GM18519 (cell line): ENCODE measurements at regions not wholly inside any gene's neighbourhood (a gene's known extent, or its start where the extent isn't known, plus 50 kb on each side); places are given as distances from the start of the nearest gene placed in this dataset.

Experiments used
- ATAC-seq: cut with Tn5 transposase; IDR thresholded peaks from one replicate; pipeline ENCODE4 v1.9.1; 2021; ENCODE audit warnings: mild to moderate bottlenecking, moderate library complexity; ENCODE audit not compliant: unreplicated experiment, low FRiP score

DNA sequence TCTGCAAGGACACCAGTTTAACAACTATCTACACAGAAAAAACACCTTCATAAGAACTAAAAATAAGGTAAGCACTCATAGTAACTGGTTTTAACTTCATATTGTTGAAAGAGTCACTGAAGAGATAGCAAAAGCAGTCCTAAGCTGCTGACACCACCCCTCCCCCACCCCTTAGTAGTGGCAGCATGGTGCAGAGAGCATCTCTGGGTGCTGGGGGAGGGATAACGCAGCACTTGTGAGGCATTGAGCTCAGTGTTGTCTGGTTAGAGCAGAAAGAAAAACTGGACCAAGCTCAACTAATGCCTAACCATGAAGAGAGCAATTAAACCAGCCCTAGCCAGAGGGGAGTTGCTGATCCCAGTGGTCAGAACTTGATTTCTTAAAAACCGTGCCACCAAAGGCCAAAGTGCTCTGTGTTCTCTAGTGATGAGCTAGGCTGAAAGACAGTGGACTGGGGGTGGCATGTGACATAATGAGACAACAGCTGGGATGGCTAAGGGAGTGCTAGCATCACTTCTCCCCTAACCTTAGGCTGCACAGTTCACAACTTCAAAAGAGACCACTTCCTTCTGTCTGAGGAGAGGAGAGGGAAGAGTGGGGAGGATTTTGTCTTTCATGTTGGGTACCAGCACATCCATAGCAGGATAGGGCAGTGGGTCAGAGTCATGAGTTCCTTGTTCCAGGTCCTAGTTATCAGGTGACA lies 669.3 kb downstream of the PDHA2 start:
- no peak for ATAC-seq

- no peak for ATAC-seq
Observed at GRCh38 chr4:96519291-96519690, 679.4 kb downstream of the PDHA2 start.

DNA sequence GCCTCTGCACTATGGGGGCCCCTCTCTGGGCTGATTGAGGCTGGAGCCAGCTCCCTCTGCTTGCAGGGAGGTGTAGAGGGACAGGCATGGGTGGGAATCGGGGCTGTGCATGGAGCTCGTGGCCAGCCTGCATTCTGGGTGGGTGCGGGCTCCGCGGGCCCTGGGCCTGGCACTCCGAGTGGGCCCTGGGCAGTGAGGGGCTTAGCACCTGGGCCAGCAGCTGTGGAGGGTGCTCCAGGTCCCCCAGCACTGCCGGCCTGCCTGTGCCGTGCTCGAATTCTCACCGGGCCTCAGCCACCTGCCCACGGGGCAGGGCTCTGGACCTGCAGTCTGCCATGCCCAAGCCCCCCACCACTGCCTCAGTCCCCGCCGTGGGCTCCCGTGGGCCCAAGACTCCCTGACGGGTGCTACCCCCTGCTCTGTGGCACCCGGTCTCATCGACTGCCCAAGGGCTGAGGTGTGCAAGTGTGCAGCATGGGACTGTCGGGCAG lies 681.2 kb downstream of the PDHA2 start:
- ATAC-seq: no peak

DNA sequence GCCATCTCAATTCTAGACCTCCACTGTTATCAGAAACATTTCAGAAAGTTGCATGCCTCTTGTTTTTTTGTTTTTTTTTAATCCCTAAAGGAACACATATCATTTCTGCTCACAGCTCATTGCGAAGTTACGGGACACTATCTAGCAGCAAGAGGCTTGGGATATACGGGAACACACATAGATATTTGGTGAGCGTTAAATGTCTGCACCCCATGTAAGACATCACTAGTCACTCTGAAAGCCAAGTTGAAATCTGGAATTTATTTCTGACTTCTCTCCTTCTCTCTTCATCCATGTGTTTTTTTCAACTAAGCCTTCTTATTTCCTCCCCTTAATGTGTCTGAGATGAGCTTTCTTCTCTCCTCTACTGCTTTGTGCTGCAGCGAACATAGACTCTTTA lies 683.7 kb downstream of the PDHA2 start:
- ATAC-seq: no peak

- ATAC-seq: no peak
Observed at GRCh38 chr4:96524311-96524875, 684.5 kb downstream of the PDHA2 start.

GRCh38 chr4:96525898-96526297 lies 686.0 kb downstream of the PDHA2 start:
- no peak for ATAC-seq

DNA sequence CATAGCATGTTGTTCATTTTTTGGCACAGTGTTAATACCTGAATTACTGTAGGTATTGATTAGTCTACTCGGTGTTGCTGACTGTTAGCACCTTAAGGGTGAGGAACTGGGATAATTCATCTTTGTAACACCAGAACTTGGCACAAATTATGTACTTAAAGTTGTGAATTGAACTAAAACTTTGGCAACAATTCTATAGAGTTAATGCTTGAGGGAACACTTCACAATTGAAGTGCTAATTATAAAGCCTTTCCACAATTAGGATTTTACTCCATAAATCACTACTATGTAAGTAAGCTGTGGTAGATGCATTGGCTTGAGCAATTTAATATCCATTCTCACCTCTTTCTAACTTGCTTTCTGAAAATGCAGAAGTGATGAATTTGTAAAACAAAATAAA lies 686.7 kb downstream of the PDHA2 start:
- ATAC-seq: no peak

DNA sequence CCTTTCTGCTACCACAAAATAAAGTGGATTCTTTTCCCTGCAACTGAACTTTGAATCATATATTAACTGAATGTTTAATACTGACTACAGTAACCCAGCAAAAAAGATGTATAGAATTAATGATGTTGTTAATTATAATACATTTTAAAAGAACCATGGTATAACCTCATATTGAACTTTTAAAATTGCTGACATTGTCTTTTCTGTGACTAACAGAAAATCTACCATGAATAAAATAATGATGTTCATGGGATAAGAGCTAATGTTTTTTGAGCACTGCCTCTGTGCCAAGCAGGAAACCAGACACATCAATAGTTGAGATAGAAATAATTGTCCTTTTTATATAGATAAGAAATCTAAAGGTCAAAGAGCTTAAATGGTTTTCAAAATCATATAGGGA lies 691.9 kb downstream of the PDHA2 start:
- ATAC-seq: no peak

DNA sequence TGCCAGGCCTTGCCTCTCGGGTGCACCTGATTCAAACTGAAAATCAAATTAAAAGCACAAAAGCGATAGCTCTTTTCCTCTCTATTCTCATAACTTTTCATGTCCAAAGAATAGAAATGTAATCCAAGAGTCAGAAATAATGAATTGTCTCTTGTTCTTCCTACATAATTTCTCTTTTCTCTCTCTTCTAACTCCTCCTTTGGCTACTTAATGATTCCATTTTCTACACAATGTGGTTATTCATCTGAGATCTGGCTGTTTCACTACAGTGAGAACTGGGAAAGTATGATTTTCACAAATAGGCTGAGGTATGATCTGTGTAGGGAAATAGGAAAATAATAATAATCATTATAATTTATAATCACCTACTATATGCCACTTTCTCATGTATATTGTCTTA lies 703.5 kb downstream of the PDHA2 start:
- ATAC-seq: no peak

- ATAC-seq: no peak
Observed at GRCh38 chr4:96558466-96558865, 718.6 kb downstream of the PDHA2 start.

DNA sequence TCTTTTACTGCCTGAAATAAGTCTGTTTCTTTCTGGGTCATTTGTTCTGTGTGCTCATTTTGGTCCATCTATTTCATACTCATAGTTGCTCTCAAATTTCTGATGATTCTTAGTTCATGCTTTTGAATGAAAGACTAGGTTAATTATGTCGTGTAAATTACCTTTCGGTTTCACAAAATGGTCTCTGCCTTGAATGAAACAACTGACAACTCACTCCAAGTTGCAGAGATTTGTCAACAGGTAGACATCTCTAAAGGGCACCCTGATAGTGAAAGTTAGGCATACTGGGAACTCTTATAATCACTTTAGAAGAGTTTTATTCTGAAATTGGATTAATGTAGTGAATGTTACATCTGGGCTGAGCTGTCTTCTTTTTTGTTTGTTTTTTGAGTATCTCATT lies 726.9 kb downstream of the PDHA2 start:
- ATAC-seq: no peak

DNA sequence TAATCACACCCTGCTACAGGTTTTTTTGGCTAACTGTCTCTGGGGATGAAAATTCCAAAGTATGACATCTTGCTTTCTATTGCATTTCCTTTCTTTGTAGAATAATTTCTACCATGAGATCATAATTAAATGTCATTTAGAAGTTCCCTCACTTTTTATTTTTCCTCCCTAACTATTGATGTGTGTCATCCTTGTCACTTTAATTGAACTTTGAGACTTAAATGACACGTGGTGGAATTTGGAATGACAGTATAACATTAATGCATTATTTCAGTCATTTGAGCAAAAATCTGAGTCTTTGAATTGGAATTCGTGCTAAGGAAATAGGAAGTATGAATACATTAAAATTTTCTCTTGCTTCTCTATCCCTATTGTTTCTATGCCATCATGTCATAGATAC lies 745.4 kb downstream of the PDHA2 start:
- ATAC-seq: no peak

- no peak for ATAC-seq
Observed at GRCh38 chr4:96593422-96593821, 753.5 kb downstream of the PDHA2 start.

DNA sequence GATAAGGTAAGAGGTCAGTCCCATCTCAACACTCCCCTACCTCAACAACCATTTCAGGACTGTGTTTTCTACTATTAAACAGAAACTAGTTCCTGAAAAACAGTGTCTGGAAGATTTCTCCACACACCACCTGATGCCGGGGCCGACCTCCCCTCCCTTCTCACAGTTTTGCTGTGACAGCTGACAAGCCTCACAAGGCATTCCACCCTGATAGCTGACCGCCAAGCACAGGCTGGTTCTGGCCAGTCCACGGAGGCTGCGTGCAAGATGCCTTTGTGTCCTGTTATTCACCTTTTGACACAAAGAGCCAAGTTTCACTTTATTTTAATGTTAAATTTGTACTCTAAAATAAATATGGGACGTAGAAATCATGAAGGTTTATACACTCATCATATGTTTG lies 758.6 kb downstream of the PDHA2 start:
- ATAC-seq: no peak

DNA sequence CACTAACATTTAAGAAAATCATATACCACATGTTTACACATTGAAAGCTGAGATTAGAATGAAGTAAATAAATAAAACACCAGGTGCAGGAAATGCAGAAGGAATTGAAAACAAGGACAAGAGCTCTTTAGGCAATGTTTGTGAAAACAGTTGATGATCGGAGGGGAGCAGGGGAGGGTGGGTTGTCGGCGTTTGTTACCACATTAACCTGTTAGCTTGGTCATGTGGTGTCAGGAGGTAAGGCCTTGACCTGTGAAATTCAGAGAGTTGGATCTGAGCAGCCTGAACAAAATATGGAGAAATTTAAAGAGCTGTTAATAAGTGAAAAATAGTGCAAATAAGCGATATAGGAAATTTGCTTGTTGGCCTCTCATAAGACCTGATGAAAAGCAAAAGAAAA lies 759.9 kb downstream of the PDHA2 start:
- ATAC-seq: no peak

DNA sequence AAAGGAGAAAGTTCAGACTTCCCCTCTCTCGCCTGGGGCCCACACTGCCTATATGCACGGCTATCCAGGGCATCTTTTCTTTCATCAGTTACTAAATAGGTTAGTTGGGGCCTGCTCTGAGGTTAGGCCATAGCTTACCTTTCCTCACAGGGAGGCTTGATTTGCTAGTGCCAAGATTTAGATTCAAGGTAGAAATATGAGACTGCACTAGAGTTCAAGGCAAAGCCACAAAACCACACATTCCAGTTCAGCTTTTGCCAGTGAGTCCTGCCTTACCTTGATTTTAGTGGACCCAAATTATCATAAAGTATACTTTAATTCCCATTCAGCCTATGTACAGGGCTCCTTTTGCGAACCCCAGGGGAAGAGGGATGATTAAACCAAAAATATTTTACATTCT lies 762.8 kb downstream of the PDHA2 start:
- ATAC-seq: no peak

DNA sequence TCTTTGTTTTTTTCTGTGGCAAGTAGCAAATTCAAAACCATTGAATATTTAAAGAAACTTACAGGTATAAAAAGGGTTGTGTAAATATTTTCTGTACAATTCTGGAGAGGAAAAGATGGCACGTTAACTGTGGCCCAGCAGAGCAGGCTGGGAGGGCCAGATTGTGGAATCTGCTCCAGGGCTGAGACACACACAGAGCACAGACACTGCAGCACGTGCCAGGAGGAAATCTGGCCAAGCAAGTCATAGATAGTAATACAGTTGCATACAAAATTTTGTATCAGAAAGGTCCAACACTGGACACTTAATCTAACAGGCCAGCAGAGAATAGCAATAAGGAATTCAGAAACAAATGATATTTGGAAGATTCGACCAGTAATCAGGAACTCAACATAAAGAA lies 763.7 kb downstream of the PDHA2 start:
- no peak for ATAC-seq

GRCh38 chr4:96606451-96606850 lies 766.6 kb downstream of the PDHA2 start:
- ATAC-seq: no peak

DNA sequence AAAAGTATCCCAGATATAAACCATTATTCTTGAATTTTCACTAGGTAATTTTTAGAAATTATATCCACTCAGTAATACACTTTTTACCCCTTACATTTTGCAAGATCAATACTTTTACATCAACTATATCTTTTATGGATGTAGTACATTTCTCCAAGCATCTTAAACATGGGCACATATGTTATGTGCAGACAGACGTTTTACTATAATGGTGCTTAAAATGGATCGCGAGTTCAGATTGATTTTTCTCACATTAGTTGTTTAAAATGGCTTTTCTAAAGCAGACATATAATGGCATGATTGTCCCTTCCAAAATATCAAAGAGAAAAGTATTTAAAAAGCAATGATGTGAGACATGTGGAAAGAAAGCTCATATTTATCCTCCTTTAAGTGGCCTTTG lies 786.1 kb downstream of the PDHA2 start:
- no peak for ATAC-seq

DNA sequence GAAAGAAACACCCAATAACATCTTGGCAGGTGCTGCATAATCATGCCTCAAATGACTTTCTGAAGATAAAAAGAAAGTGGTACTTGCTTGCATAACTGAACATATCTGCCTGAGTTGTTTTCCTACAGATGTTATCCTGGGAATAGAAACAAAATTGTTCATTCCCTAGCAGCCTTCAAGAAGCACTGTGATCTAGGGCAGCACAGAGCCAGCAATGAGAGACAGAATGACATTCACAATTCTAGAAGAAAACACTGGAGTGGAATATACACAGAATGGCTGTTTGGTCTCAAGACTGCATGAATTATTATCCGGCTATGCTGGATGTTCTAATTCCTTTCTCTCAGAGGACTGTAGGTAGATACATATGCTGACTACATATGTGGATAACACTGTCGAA lies 790.9 kb downstream of the PDHA2 start:
- ATAC-seq: no peak

- ATAC-seq: no peak
Observed at GRCh38 chr4:96637971-96638412, 798.1 kb downstream of the PDHA2 start.

DNA sequence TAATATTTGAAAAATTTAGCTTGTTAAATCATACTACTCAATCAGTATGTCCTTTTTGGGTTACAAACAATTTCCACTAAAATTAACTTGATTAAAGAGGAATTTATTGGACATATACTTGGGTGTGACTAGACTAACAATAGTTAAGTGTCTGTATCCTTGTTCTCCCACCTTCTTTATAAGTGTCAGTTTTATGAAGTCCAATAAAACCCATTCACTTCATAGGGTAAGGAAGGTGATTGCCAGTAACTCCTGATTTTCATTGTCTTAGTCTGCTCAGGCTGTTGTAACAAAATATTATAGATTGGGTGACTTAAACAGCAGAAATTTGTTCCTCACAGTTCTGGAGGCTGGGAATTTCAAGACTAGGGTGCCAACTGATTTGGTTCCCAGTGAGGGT lies 800.0 kb downstream of the PDHA2 start:
- ATAC-seq: no peak
